ENCODE measurements at regions not wholly inside any gene's neighbourhood (a gene's known extent, or its start where the extent isn't known, plus 50 kb on each side); places are given as distances from the start of the nearest gene placed in this dataset.

DNA sequence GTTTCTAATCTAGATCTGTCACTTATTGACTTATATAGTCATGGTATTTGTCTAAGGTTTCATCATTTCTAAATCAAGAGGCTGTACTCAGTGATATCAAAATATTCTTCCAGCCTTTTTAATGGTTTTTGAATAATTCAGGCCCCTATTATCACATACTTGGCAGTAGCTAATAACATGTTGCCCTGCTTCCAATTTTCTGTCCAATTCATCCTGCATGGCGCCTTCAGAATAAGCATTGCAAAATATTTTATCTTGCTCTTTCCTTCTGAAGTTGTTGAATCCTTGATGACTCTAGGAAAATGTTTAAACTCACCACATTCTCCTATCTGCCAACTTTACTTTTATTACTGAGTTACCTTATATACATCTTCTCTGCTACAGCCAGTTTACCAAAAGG, 517.2 kb upstream of the B3GALT2 start:
- Histone ChIP-seq H3K36me3 (ENCODE audit: control insufficient read depth in 1 of 2, insufficient read depth in 2 of 2, low read length in 2 of 2) (no peaks in the 10 kb centered on the region), H2AFZ (ENCODE audit: low read depth, low read length, poor library complexity, severe bottlenecking) (no peak overlapping the region), H3K9me3 (ENCODE audit: control insufficient read depth in 1 of 2, insufficient read depth in 1 of 2, low read depth in 1 of 2, low read length in 2 of 2) (no peaks in the 10 kb centered on the region), H3K27me3 (ENCODE audit: insufficient read depth, low read length) (no peaks in the 10 kb centered on the region), H4K20me1 (ENCODE audit: insufficient read depth) (no peaks in the 10 kb centered on the region), H3K9me2 (ENCODE audit: insufficient read depth) (no peaks in the 10 kb centered on the region), H3K27ac (ENCODE audit: low read depth, low read length) (no peak overlapping the region), H3K4me3 (replicated peaks in 1 of 2; ENCODE audit: low read depth in 1 of 2, low read length in 2 of 2) (no peak overlapping the region), H3K4me1 (ENCODE audit: control insufficient read depth in 1 of 2, insufficient read depth in 2 of 2, low read length in 2 of 2) (peaks cover 8 to 15% of the 10 kb centered on the region in 2 experiments), H3K4me2 (ENCODE audit: low read length) (no peak overlapping the region), H3K9ac (ENCODE audit: low read length) (no peak overlapping the region), H3K79me2 (ENCODE audit: insufficient read depth, low read length) (no peaks in the 10 kb centered on the region)
- intact Hi-C loops (cut with micrococcal nuclease) = loop anchor here (5.0 kb wide), 1 partner anchor 1326 kb away; no protein-coding TSS in a partner anchor
- ChIA-PET POLR2A (no interaction called here), RAD21 (ENCODE audit: low non-redundant PET in 1 of 2, low total read pairs in 2 of 2, uncharacterized antibody in 2 of 2, unreplicated experiment in 2 of 2) (no interaction called here), CTCF (no interaction called here)
- ATAC-seq (no peak), DNase-seq (ENCODE audit: low read depth, low spot score) (no peak)
- TF ChIP-seq RAD21 (IDR thresholded peaks at IDR 0.05; ENCODE audit: low read depth) = no peak
- no peak for TF ChIP-seq EGR1 (IDR thresholded peaks at IDR 0.05; ENCODE audit: low read depth)
- TF ChIP-seq YY1 (IDR thresholded peaks at IDR 0.05; ENCODE audit: extremely low read depth, insufficient replicate concordance, low read depth, low read length) = no peak
- TF ChIP-seq EZH2 (IDR thresholded peaks at IDR 0.05) = no peak
- TF ChIP-seq ZNF274 (IDR thresholded peaks at IDR 0.05; ENCODE audit: low read depth, low read length) = no peak
- no peak for TF ChIP-seq MAX (IDR thresholded peaks at IDR 0.05)
- TF ChIP-seq, protein P1, sequence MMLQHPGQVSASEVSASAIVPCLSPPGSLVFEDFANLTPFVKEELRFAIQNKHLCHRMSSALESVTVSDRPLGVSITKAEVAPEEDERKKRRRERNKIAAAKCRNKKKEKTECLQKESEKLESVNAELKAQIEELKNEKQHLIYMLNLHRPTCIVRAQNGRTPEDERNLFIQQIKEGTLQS (IDR thresholded peaks at IDR 0.05) = no peak
- no peak for TF ChIP-seq ZFX (IDR thresholded peaks at IDR 0.05)
- TF ChIP-seq POLR2A (IDR thresholded peaks at IDR 0.05; ENCODE audit: borderline replicate concordance, extremely low read depth, insufficient read depth, insufficient read length) = no peak
- TF ChIP-seq FOSL1 (IDR thresholded peaks at IDR 0.05; ENCODE audit: low read depth) = no peak
- TF ChIP-seq SRF (IDR thresholded peaks at IDR 0.05; ENCODE audit: low read depth) = no peak
- TF ChIP-seq, protein P2, sequence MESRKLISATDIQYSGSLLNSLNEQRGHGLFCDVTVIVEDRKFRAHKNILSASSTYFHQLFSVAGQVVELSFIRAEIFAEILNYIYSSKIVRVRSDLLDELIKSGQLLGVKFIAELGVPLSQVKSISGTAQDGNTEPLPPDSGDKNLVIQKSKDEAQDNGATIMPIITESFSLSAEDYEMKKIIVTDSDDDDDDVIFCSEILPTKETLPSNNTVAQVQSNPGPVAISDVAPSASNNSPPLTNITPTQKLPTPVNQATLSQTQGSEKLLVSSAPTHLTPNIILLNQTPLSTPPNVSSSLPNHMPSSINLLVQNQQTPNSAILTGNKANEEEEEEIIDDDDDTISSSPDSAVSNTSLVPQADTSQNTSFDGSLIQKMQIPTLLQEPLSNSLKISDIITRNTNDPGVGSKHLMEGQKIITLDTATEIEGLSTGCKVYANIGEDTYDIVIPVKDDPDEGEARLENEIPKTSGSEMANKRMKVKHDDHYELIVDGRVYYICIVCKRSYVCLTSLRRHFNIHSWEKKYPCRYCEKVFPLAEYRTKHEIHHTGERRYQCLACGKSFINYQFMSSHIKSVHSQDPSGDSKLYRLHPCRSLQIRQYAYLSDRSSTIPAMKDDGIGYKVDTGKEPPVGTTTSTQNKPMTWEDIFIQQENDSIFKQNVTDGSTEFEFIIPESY (IDR thresholded peaks at IDR 0.05; ENCODE audit: extremely low read depth, insufficient replicate concordance, low read length) = no peak
- TF ChIP-seq TCF7L2 (IDR thresholded peaks at IDR 0.05; ENCODE audit: borderline replicate concordance, extremely low read depth, insufficient read depth, insufficient read length) = no peak
- TF ChIP-seq SP1 (IDR thresholded peaks at IDR 0.05; ENCODE audit: low read depth) = no peak
- no TSS peak for BruUV-seq (replicated peaks)

All from HCT116 (cell line).